H1 (cell line): ENCODE measurements at regions not wholly inside any gene's neighbourhood (a gene's known extent, or its start where the extent isn't known, plus 50 kb on each side); places are given as distances from the start of the nearest gene placed in this dataset.

Experiments used
- CTCF ChIA-PET: fragments of 300-600 bp; sonication (Branson Sonifier 250); formaldehyde crosslinking; loops from one replicate; lab custom pipeline; 2021; ENCODE audit not compliant: partially characterized antibody; lab: Charles Lee
- POLR2A ChIA-PET: fragments of 300-600 bp; sonication (Branson Sonifier 250); formaldehyde crosslinking; loops from one replicate; lab custom pipeline; 2021; ENCODE audit warnings: inconsistent platforms; ENCODE audit not compliant: partially characterized antibody; lab: Charles Lee
- DNase-seq, 2 experiments: peaks; one replicate each; pipeline versions ENCODE4 v3.0.0 to v3.0.0-alpha.2; 2010 to 2022; ENCODE audit warnings: low spot score in 2 of 2, low read depth in 1 of 2, mixed read lengths in 1 of 2
- FAIRE-seq: peaks from 2 replicates; lab custom pipeline; 2011; peaks lifted over from hg19 to GRCh38; lab: Jason Lieb, UNC
- H2AFZ ChIP-seq: 2 replicates; pipeline ENCODE4 v1.8.1; 2012; ENCODE audit warnings: low read length, inconsistent platforms
- H2AK5ac ChIP-seq: 2 replicates; pipeline ENCODE4 v1.6.1; 2013; ENCODE audit warnings: low read depth, low read length
- H2BK120ac ChIP-seq: replicated peaks from 2 replicates; pipeline ENCODE3; 2013; ENCODE audit warnings: low read depth, low read length, inconsistent platforms
- H2BK12ac ChIP-seq: 2 replicates; pipeline ENCODE4 v1.6.1; 2013; ENCODE audit warnings: low read depth, low read length
- H2BK15ac ChIP-seq: 2 replicates; pipeline ENCODE4 v1.6.1; 2013; ENCODE audit warnings: low read length
- H2BK20ac ChIP-seq: 2 replicates; pipeline ENCODE4 v1.6.1; 2013; ENCODE audit warnings: low read length
- H2BK5ac ChIP-seq: 2 replicates; pipeline ENCODE4 v1.6.1; 2013; ENCODE audit warnings: low read depth, low read length
- H3K14ac ChIP-seq: 2 replicates; pipeline ENCODE4 v1.6.1; 2013; ENCODE audit warnings: inconsistent platforms; ENCODE audit not compliant: insufficient read length
- H3K18ac ChIP-seq: 2 replicates; pipeline ENCODE4 v1.6.1; 2013; ENCODE audit warnings: low read length; ENCODE audit errors: extremely low read depth
- H3K23ac ChIP-seq: 2 replicates; pipeline ENCODE4 v1.6.1; 2013; ENCODE audit warnings: inconsistent platforms; ENCODE audit not compliant: insufficient read length
- H3K23me2 ChIP-seq: 2 replicates; pipeline ENCODE4 v1.6.1; 2013; ENCODE audit warnings: low read depth, low read length
- H3K27ac ChIP-seq: 2 replicates; pipeline ENCODE4 v1.6.1; 2011; ENCODE audit warnings: low read depth, low read length, inconsistent platforms
- H3K27me3 ChIP-seq, 4 experiments: replicated peaks in 1 of 4; 1 replicate in 1 of 4; 2 replicates in 3 of 4; pipeline versions ENCODE4 v1.6.1 to v1.8.1; 2011 to 2013; ENCODE audit warnings: low read length in 3 of 4, mild to moderate bottlenecking in 3 of 4, inconsistent platforms in 2 of 4, mixed read lengths in 2 of 4, moderate library complexity in 1 of 4; ENCODE audit not compliant: control insufficient read depth in 3 of 4, insufficient read depth in 3 of 4; ENCODE audit errors: extremely low read depth in 1 of 4
- H3K36me3 ChIP-seq, 4 experiments: 2 replicates each; pipeline versions ENCODE4 v1.6.1 to v1.8.1; 2011 to 2013; ENCODE audit warnings: mild to moderate bottlenecking in 4 of 4, low read length in 3 of 4, moderate library complexity in 2 of 4, control low read depth in 1 of 4, inconsistent platforms in 1 of 4; ENCODE audit not compliant: insufficient read depth in 4 of 4, control insufficient read depth in 2 of 4
- H3K4ac ChIP-seq: replicated peaks from 2 replicates; pipeline ENCODE3; 2013; ENCODE audit warnings: low read length, low read depth, mixed read lengths, inconsistent platforms; ENCODE audit not compliant: insufficient read length
- H3K4me1 ChIP-seq, 4 experiments: replicated peaks in 1 of 4; 1 replicate in 1 of 4; 2 replicates in 3 of 4; pipeline versions ENCODE4 v1.6.1 to v1.8.1; 2011 to 2013; ENCODE audit warnings: low read length in 3 of 4, inconsistent platforms in 2 of 4, mixed read lengths in 1 of 4; ENCODE audit not compliant: insufficient read depth in 4 of 4, control insufficient read depth in 3 of 4
- H3K4me2 ChIP-seq, 2 experiments: 2 replicates each; pipeline versions ENCODE4 v1.6.1 to v1.8.1; 2011 to 2013; ENCODE audit warnings: low read depth in 2 of 2, low read length in 2 of 2, control low read depth in 1 of 2, inconsistent platforms in 1 of 2, mild to moderate bottlenecking in 1 of 2; ENCODE audit not compliant: insufficient read depth in 1 of 2
- H3K4me3 ChIP-seq, 4 experiments: fragments of 200-600, 300-600 bp in 1 of 4; sonication (generic), shearing (Covaris generic), sonication (Bioruptor Twin) in 1 of 4; 2 replicates each; pipeline versions ENCODE4 v1.5.1 to v1.8.1; 2011 to 2016; ENCODE audit warnings: low read length in 4 of 4, low read depth in 3 of 4, control low read depth in 2 of 4, inconsistent platforms in 2 of 4, mild to moderate bottlenecking in 2 of 4, mixed read lengths in 1 of 4, moderate library complexity in 1 of 4; ENCODE audit not compliant: insufficient read depth in 2 of 4; ENCODE audit errors: extremely low read depth in 1 of 4
- H3K56ac ChIP-seq: replicated peaks from 2 replicates; pipeline ENCODE3; 2013; ENCODE audit warnings: low read depth, mild to moderate bottlenecking, mixed read lengths, low read length, inconsistent platforms; ENCODE audit not compliant: insufficient read length
- H3K79me1 ChIP-seq: 2 replicates; pipeline ENCODE4 v1.6.1; 2013; ENCODE audit warnings: low read depth, low read length, control low read depth
- H3K79me2 ChIP-seq, 2 experiments: 2 replicates each; pipeline versions ENCODE4 v1.6.1 to v1.8.1; 2012 to 2013; ENCODE audit warnings: low read length in 2 of 2, mild to moderate bottlenecking in 2 of 2, inconsistent platforms in 1 of 2; ENCODE audit not compliant: insufficient read depth in 2 of 2, control insufficient read depth in 1 of 2
- H3K9ac ChIP-seq, 4 experiments: replicated peaks in 1 of 4; 1 replicate in 1 of 4; 2 replicates in 3 of 4; pipeline versions ENCODE4 v1.6.1 to v1.8.1; 2011 to 2013; ENCODE audit warnings: low read depth in 3 of 4, low read length in 3 of 4, control low read depth in 2 of 4, mild to moderate bottlenecking in 2 of 4, moderate library complexity in 2 of 4, inconsistent platforms in 1 of 4; ENCODE audit errors: extremely low read depth in 1 of 4
- H3K9me3 ChIP-seq, 2 experiments: 2 replicates each; pipeline versions ENCODE4 v1.6.1 to v1.8.1; 2012 to 2013; ENCODE audit warnings: mild to moderate bottlenecking in 2 of 2, moderate library complexity in 2 of 2, control low read depth in 1 of 2, inconsistent platforms in 1 of 2, low read depth in 1 of 2, low read length in 1 of 2, mixed read lengths in 1 of 2; ENCODE audit not compliant: insufficient read depth in 2 of 2
- H4K20me1 ChIP-seq, 2 experiments: replicated peaks in 1 of 2; 2 replicates each; pipeline versions ENCODE3 to v1.8.1; 2011 to 2013; ENCODE audit warnings: inconsistent platforms in 2 of 2, low read length in 2 of 2, mild to moderate bottlenecking in 1 of 2; ENCODE audit not compliant: insufficient read depth in 2 of 2, control insufficient read depth in 1 of 2
- H4K5ac ChIP-seq: 2 replicates; pipeline ENCODE4 v1.6.1; 2013; ENCODE audit warnings: low read length, low read depth, mixed read lengths, inconsistent platforms; ENCODE audit not compliant: insufficient read length
- H4K8ac ChIP-seq: 2 replicates; pipeline ENCODE4 v1.8.0; 2013; ENCODE audit warnings: mild to moderate bottlenecking, moderate library complexity, low read length, inconsistent platforms; ENCODE audit not compliant: insufficient read depth; ENCODE audit errors: extremely low read depth
- H4K91ac ChIP-seq: replicated peaks from 2 replicates; pipeline ENCODE3; 2013; ENCODE audit warnings: low read length, mixed read lengths, inconsistent platforms; ENCODE audit not compliant: insufficient read length
- CBX5 ChIP-seq: fragments of 300-800, 300-1000 bp; sonication (generic); IDR thresholded peaks from 2 replicates; pipeline ENCODE4 v1.7.1; 2016; ENCODE audit warnings: antibody characterized with exemption, low read length, low read depth
- NRF1 ChIP-seq: IDR thresholded peaks from 2 replicates; pipeline ENCODE4 v1.6.1; 2011; ENCODE audit warnings: mild to moderate bottlenecking, low read depth, low read length, improper control_type of control experiment
- WGBS, 2 experiments: shearing (Covaris generic) in 1 of 2; methylation state at CpG; one replicate each; pipeline versions ENCODE4 v1.1.6 to v1.1.7; 2013 to 2015; ENCODE audit warnings: low lambda C conversion rate in 2 of 2, mixed read lengths in 2 of 2, inconsistent platforms in 1 of 2, low coverage in 1 of 2, missing lambda C conversion rate in 1 of 2; ENCODE audit not compliant: insufficient replicate concordance in 2 of 2, insufficient coverage in 1 of 2, insufficient read length in 1 of 2; ENCODE audit errors: extremely low coverage in 1 of 2, missing lambda C conversion rate in 1 of 2; 5-methylcytosine and 5-hydroxymethylcytosine counted together

DNA sequence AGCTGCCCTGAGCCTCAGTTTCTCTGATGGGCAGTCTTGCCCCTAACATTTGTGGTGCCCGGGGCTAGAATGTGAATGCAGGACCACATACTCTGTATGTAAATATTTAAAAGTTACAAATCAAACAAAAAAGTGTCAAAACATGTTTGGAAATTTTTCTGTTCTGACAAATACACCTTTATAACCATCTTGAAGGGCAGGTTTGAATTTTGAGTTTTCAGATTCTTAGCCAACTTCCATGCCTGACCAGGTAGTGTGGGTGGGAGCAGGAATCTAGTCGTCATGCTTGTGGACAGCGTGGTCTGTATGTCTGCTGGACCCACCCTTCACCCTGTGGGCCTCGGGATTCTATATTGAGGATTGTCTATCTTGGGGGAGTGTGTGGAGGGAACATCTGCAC lies 325.1 kb downstream of the SOX4 start:
- Histone ChIP-seq H4K5ac (no peak overlapping the region), H3K56ac (no peak overlapping the region), H2BK5ac (no peak overlapping the region), H3K4me2 (no peak overlapping the region), H3K79me1 (peaks cover 4% of the 10 kb centered on the region), H2BK15ac (no peak overlapping the region), H4K20me1 (no peaks in the 10 kb centered on the region), H3K36me3 (peaks cover 0 to 4% (median 0%) of the 10 kb centered on the region in 4 experiments; a peak in 2 of 8 replicates), H3K18ac (no peak overlapping the region), H3K4me3 (no peak overlapping the region), H3K79me2 (peaks cover 0 to 38% of the 10 kb centered on the region in 2 experiments; a peak in 2 of 4 replicates), H3K14ac (no peak overlapping the region), H3K27ac (no peak overlapping the region), H3K23ac (no peak overlapping the region), H3K9me3 (no peaks in the 10 kb centered on the region), H3K4ac (no peak overlapping the region), H2AK5ac (no peak overlapping the region)
- CTCF ChIA-PET: no interaction called here
- DNase-seq (no peak), FAIRE-seq (no peak)
- TF ChIP-seq CBX5 (no peak), NRF1 (no peak)
- TF ChIP-seq, all 59 proteins: peak for 0
- Histone ChIP-seq H2BK20ac (no peak overlapping the region), H4K8ac (no peak overlapping the region), H2AFZ (no peak overlapping the region), H4K91ac (no peak overlapping the region), H3K23me2 (no peaks in the 10 kb centered on the region), H2BK12ac (no peak overlapping the region), H3K27me3 (no peaks in the 10 kb centered on the region), H3K4me1 (peaks cover 0 to 5% (median 2%) of the 10 kb centered on the region in 4 experiments; a peak in 3 of 7 replicates), H2BK120ac (no peak overlapping the region), H3K9ac (no peak overlapping the region)
- 91% methylated on average over 4 of the region's 4 CpGs; no CpG with 5 or more reads in 1 of the 2 experiments for WGBS, 2 experiments
- POLR2A ChIA-PET: no interaction called here
